Fibroblast of upper back skin (primary cell): ENCODE measurements at regions not wholly inside any gene's neighbourhood (a gene's known extent, or its start where the extent isn't known, plus 50 kb on each side); places are given as distances from the start of the nearest gene placed in this dataset.

Source experiments
- DNase-seq: peaks from one replicate; pipeline ENCODE4 v3.0.0-alpha.2; 2013

- DNase-seq, result peak; percentile 81
Measured at GRCh38 chr4:23006756-23007155, 314.0 kb downstream of the GBA3 start.

GRCh38 chr4:23005691-23006090, 313.0 kb downstream of the GBA3 start:
- no peak for DNase-seq

- DNase-seq, result no peak
Measured at GRCh38 chr4:23001478-23001877, 308.7 kb downstream of the GBA3 start.

GRCh38 chr4:22999419-22999818, 306.7 kb downstream of the GBA3 start:
- DNase-seq, result no peak

GRCh38 chr4:22997358-22998224, 304.9 kb downstream of the GBA3 start:
- DNase-seq, result no peak

- DNase-seq, result peak; percentile 18
Measured at GRCh38 chr4:22991576-22991975, 298.8 kb downstream of the GBA3 start.

GRCh38 chr4:22988526-22988925, 295.8 kb downstream of the GBA3 start:
- no peak for DNase-seq

GRCh38 chr4:22987870-22988269, 295.1 kb downstream of the GBA3 start:
- peak; percentile 88 for DNase-seq

- no peak for DNase-seq
Measured at GRCh38 chr4:22986881-22987280, 294.1 kb downstream of the GBA3 start.

- no peak for DNase-seq
Measured at GRCh38 chr4:22986262-22986661, 293.5 kb downstream of the GBA3 start.

- DNase-seq, result no peak
Measured at GRCh38 chr4:22984390-22984789, 291.7 kb downstream of the GBA3 start.

GRCh38 chr4:22978656-22979055, 285.9 kb downstream of the GBA3 start:
- no peak for DNase-seq

- DNase-seq, result no peak
Measured at GRCh38 chr4:22970665-22971064, 277.9 kb downstream of the GBA3 start.

- peak; percentile 77 for DNase-seq
Measured at GRCh38 chr4:22969287-22969896, 276.7 kb downstream of the GBA3 start.

- DNase-seq, result peak; percentile 58
Measured at GRCh38 chr4:22962295-22962694, 269.6 kb downstream of the GBA3 start.

- no peak for DNase-seq
Measured at GRCh38 chr4:22959483-22959882, 266.7 kb downstream of the GBA3 start.

- DNase-seq, result no peak
Measured at GRCh38 chr4:22957774-22958309, 265.1 kb downstream of the GBA3 start.

- no peak for DNase-seq
Measured at GRCh38 chr4:22949161-22949855, 256.6 kb downstream of the GBA3 start.

GRCh38 chr4:22947851-22948250, 255.1 kb downstream of the GBA3 start:
- DNase-seq, result no peak

GRCh38 chr4:22942920-22943559, 250.3 kb downstream of the GBA3 start:
- no peak for DNase-seq

GRCh38 chr4:22941688-22942375, 249.1 kb downstream of the GBA3 start:
- DNase-seq, result no peak

GRCh38 chr4:22932326-22932725, 239.6 kb downstream of the GBA3 start:
- DNase-seq, result no peak
